GM19468 (cell line): ENCODE measurements at regions not wholly inside any gene's neighbourhood (a gene's known extent, or its start where the extent isn't known, plus 50 kb on each side); places are given as distances from the start of the nearest gene placed in this dataset.
A peak's percentile ranks its signal among the peaks of the same experiment; 100 is the strongest.
"Not testable (repeated sequence)": the region's sequence is repeated elsewhere in the genome, so short reads cannot be mapped to it uniquely, and the experiment has no call there.

Experiments used
- ATAC-seq: cut with Tn5 transposase; IDR thresholded peaks from one replicate; pipeline ENCODE4 v1.9.1; 2021; ENCODE audit warnings: mild to moderate bottlenecking, moderate library complexity, moderate number of reproducible peaks; ENCODE audit not compliant: unreplicated experiment; ENCODE audit errors: extremely low read depth

DNA sequence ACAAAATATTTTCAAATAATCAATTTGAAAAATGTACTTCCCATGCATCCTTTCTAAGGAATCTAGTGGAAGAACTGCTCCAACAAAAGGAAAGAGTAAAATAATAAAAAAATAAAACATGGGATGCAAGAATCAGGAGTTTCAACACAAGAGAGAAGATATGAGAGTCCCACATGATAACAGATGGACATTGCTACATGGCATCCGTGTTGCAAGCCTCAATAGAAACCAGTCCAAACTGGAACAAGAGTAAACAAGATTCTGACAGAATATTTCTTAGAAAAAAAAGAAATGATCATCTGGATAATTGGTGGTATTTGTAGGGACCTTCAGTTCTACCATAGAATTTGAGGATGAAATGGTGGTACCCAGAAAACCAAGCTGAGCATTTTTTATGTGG, 186.8 kb downstream of the FRK start:
- no peak for ATAC-seq

- ATAC-seq: no peak
Measured at GRCh38 chr6:115870464-115870863, 190.2 kb downstream of the FRK start.

DNA sequence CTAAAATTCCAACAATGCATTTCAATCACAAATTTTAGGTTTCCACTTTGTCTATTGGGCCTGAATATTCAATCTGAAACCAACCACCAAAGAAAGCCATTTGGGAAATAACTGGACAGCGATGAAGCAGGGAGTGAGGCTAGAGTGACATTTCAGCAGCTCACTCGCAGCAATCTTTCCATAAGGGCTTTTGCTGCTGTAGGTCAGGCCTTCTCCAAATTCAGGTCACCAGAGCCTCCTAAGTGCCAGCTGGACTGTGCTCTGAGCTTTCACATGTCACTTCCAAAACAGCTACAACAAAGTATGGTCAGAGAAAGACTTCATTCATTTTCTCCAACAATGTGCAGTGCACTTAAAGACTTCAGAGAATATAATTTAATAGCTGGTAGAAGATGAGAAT, 194.8 kb downstream of the FRK start:
- no peak for ATAC-seq

DNA sequence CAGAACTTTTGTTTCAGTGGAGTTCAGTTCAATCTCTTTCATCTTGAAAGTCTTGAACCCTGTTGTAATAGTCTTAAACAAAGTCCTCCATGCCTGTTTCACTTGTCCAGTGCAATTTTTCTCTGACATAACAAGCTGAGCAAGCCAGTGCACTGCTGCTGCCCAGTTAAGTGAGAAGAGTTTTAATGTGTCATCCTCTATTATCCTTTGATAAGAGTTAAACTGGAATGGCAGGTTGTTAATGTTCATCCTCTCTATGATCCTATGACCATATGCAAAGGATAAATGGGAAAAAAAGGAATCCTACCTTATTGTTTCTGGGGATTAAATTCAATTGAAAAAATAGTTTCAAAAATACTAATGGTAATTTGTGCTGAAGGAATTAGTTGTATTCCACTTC, 197.5 kb downstream of the FRK start:
- ATAC-seq: no peak

- not testable (repeated sequence) for ATAC-seq
Measured at GRCh38 chr6:115861658-115862057, 199.0 kb downstream of the FRK start.

- ATAC-seq: not testable (repeated sequence)
Measured at GRCh38 chr6:115859577-115859976, 201.1 kb downstream of the FRK start.

DNA sequence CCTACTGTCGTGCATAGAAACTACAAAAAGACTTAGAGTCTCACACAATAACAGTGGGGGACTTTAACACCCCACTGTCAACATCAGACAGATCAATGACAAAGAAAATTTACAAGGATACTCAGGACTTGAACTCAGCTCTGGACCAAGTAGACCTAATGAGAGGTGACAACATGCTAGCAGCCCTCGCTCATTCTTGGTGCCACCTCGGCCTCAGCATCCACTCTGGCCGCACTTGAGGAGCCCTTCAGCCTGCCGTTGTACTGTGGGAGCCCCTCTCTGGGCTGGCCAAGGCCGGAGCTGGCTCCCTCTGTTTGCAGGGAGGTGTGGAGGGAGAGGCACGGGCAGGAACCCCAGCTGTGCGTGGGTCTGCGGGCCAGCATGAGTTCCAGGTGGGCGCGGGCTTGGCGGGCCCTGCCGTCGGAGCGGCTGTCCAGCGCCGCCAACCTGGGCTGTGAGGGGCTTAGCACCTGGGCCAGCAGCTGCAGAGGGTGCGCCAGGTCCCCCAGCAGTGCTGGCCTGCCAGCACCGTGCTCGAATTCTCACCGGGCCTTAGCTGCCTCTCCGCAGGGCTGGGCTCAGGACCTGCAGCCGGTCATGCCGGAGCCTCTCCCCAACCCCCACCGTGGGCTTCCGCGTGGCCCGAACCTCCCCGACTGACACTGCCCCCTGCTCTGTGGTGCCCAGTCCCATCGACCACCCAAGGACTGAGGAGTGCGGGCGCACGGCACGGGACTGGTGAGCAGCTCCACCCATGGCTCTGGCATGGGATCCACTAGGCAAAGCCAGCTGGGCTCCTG, 205.6 kb downstream of the FRK start:
- ATAC-seq: no peak

- ATAC-seq: peak; percentile 53
Measured at GRCh38 chr6:115847671-115848070, 213.0 kb downstream of the FRK start.

GRCh38 chr6:115843945-115844344, 216.7 kb downstream of the FRK start:
- ATAC-seq: no peak

DNA sequence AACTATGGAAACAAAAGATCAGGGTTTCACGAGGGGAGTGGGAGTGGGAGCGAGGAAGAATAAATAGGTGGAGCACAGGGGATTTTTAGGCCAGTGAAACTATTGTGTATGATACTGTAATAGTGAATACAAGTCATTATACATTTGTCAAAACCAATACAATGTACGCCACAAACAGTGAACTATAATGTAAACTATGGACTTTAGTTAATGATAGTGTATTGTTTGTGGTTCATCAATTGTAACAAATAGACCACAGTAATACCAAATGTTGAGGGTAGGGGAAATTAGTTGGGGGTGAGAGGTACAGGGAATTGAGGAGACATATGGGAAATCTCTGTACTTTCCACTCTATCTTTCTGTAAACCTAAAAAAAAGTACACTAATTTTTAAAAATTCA, 218.4 kb downstream of the FRK start:
- no peak for ATAC-seq

- ATAC-seq: no peak
Measured at GRCh38 chr6:115839583-115840181, 221.0 kb downstream of the FRK start.

- ATAC-seq: peak; percentile 36
Measured at GRCh38 chr6:115838763-115839401, 221.8 kb downstream of the FRK start.

DNA sequence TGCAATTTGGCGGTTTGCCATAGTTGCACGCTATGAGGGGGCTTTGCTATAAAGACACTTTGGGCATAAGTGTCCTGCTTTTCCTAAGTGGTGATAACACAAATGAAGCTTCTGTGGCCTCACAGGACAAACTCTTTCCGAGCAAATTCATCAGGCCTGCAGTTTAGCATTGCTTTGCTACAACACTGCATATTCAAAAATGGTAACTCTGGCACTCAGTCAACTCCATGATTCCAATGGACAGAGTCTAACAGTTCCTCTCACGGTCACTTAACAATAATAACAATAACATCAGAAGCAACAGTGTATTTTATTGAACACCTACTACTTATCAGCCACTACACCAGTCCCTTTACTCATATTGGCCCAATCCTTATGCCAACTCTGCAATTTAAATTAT, 222.5 kb downstream of the FRK start:
- ATAC-seq: no peak

GRCh38 chr6:115836374-115836773, 224.3 kb downstream of the FRK start:
- not testable (repeated sequence) for ATAC-seq

GRCh38 chr6:115835314-115835713, 225.4 kb downstream of the FRK start:
- no peak for ATAC-seq

GRCh38 chr6:115834542-115834941, 226.1 kb downstream of the FRK start:
- not testable (repeated sequence) for ATAC-seq

DNA sequence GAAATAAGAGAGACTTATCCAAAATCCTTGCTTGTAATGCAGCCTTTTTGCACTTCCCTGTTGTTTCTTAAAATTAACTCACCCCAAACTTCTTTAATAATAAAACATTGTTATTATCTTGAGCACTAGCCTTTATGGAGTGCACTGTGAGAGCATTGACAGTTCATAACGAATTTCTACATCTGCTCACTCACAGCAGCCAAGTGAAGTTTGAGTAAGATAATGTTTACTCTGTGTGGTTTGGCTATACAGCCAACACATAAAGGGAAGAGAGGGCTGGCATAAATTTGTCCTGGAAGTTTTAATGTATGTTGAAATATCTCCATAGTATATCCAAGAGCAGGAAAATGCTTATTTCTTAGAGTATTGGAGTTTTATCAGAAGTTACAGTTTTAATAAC, 227.9 kb downstream of the FRK start:
- ATAC-seq: no peak

DNA sequence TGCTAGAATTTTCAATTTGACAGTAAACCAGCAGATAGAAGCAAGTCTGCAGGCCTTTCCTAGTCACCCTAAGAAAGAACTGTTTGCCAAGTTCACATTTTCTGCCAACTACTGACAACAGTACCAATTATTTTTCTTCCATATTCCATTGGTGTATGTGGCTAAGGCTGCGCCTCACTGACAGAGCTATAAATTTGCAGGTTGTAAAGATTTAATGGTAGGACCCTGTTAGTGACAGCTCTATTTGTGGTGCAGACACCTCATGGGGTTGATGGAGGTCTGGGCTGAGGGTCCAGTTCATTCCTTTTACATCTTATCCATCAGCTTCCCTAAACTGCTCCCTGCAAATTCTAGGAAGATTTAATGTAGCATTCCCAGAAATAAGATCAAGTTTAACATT, 228.5 kb downstream of the FRK start:
- no peak for ATAC-seq

GRCh38 chr6:115830895-115831294, 229.8 kb downstream of the FRK start:
- ATAC-seq: no peak

DNA sequence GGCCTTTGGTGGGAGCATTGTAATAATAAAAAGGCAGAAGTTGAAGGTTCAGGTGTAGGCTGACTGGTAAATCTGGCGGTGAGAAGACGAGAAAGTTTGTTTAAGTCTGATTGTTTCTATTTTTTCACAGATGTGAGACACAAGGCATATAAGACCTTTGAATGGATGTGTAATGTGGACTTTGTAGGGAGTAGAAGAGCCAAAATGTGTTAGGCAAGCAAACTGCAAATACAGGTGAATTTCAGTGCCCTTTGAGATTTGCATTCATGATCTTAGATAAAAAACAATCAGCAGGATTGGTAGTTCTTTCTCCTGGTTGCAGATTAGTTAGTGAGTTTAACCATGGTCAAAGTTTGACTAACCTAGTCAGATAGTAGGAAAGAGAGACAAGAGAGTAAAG, 238.9 kb downstream of the FRK start:
- no peak for ATAC-seq

DNA sequence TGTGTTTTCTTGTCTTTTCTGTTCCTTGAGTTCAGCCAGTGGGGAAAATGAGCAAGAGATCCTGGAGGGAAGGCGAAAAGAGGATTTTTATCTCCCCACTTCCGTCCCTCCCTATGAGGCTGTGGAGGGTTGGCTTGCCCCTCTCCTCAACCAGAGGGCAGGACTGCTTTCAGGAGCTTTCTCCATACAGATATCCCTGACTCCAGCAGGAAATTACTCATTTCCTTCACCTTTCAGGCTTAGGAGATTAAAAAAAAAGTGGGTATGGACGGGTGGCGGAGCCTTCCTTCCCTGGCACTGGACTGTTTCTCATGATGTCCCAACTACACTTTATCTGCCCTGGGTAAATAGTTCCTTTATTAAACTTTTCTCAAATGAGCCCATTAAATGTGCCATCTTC, 241.2 kb downstream of the FRK start:
- no peak for ATAC-seq
